CD14-positive monocyte (primary cell): ENCODE measurements at regions not wholly inside any gene's neighbourhood (a gene's known extent, or its start where the extent isn't known, plus 50 kb on each side); places are given as distances from the start of the nearest gene placed in this dataset.

Source experiments
- DNase-seq, 3 donors: peaks; one replicate each; pipeline ENCODE4 v3.0.0-alpha.2; 2011 to 2022
- H2AFZ ChIP-seq: 2 replicates; pipeline ENCODE4 v1.6.0; 2012; ENCODE audit warnings: mild to moderate bottlenecking, low read depth, low read length, inconsistent platforms; ENCODE audit not compliant: insufficient read depth, poor library complexity, severe bottlenecking
- H3K27ac ChIP-seq, 2 donors: 1 replicate in 1 of 2; 2 replicates in 1 of 2; pipeline ENCODE4 v1.5.1; 2012 to 2013; ENCODE audit warnings: low read length in 2 of 2, control low read depth in 1 of 2, inconsistent platforms in 1 of 2, low read depth in 1 of 2, mild to moderate bottlenecking in 1 of 2
- H3K27me3 ChIP-seq, 2 donors: one replicate each; pipeline versions ENCODE4 v1.6.0 to v1.6.1; 2011 to 2013; ENCODE audit warnings: low read length in 2 of 2; ENCODE audit not compliant: control insufficient read depth in 2 of 2, insufficient read depth in 2 of 2
- H3K36me3 ChIP-seq, 2 donors: replicated peaks in 1 of 2; 1 replicate in 1 of 2; 2 replicates in 1 of 2; pipeline versions ENCODE4 v1.5.1 to v1.6.1; 2012 to 2013; ENCODE audit warnings: low read length in 2 of 2, control low read depth in 1 of 2, inconsistent platforms in 1 of 2, mild to moderate bottlenecking in 1 of 2; ENCODE audit not compliant: insufficient read depth in 2 of 2, control insufficient read depth in 1 of 2
- H3K4me1 ChIP-seq, 2 donors: 1 replicate in 1 of 2; 2 replicates in 1 of 2; pipeline versions ENCODE4 v1.5.1 to v1.6.1; 2012 to 2013; ENCODE audit warnings: low read length in 2 of 2, control low read depth in 1 of 2, inconsistent platforms in 1 of 2, mild to moderate bottlenecking in 1 of 2, moderate library complexity in 1 of 2; ENCODE audit not compliant: insufficient read depth in 2 of 2, control insufficient read depth in 1 of 2
- H3K4me2 ChIP-seq: replicated peaks from 2 replicates; pipeline ENCODE3; 2012; ENCODE audit warnings: low read length, moderate library complexity, mild to moderate bottlenecking; ENCODE audit not compliant: poor library complexity, severe bottlenecking; ENCODE audit errors: extremely low read depth
- H3K4me3 ChIP-seq, 3 experiments: fragments of 200-600 bp in 1 of 3; sonication (generic) in 1 of 3; replicated peaks in 1 of 3; 1 replicate in 2 of 3; 2 replicates in 1 of 3; pipeline ENCODE4 v1.5.1; 2011 to 2013; ENCODE audit warnings: low read length in 3 of 3, mild to moderate bottlenecking in 3 of 3, control low read depth in 2 of 3, low read depth in 2 of 3, inconsistent platforms in 1 of 3, moderate library complexity in 1 of 3
- H3K79me2 ChIP-seq: 2 replicates; pipeline ENCODE4 v1.6.0; 2012; ENCODE audit warnings: mild to moderate bottlenecking, control low read depth, inconsistent platforms, low read length, moderate library complexity; ENCODE audit not compliant: insufficient read depth
- H3K9ac ChIP-seq: 2 replicates; pipeline ENCODE4 v1.6.0; 2017; ENCODE audit warnings: low read length, mild to moderate bottlenecking; ENCODE audit not compliant: insufficient read depth, poor library complexity, severe bottlenecking
- H3K9me3 ChIP-seq, 2 donors: replicated peaks in 1 of 2; 1 replicate in 1 of 2; 2 replicates in 1 of 2; pipeline versions ENCODE4 v1.5.1 to v1.6.1; 2012 to 2013; ENCODE audit warnings: low read length in 2 of 2, control low read depth in 1 of 2; ENCODE audit not compliant: control insufficient read depth in 1 of 2, insufficient read depth in 1 of 2
- H4K20me1 ChIP-seq: 2 replicates; pipeline ENCODE4 v1.6.0; 2012; ENCODE audit warnings: mild to moderate bottlenecking, low read length, control low read depth, moderate library complexity; ENCODE audit not compliant: insufficient read depth
- H3K27ac Mint-ChIP-seq, 7 donors: one replicate each; pipeline ENCODE4 v1.8.0; 2020; ENCODE audit warnings: mild to moderate bottlenecking in 7 of 7, mixed read lengths in 7 of 7, moderate library complexity in 6 of 7, inconsistent platforms in 2 of 7
- H3K27me3 Mint-ChIP-seq, 3 donors: one replicate each; pipeline ENCODE4 v1.8.0; 2021 to 2022; ENCODE audit warnings: low read depth in 3 of 3, mild to moderate bottlenecking in 3 of 3, mixed read lengths in 3 of 3, moderate library complexity in 3 of 3, inconsistent platforms in 1 of 3
- H3K36me3 Mint-ChIP-seq, 2 donors: one replicate each; pipeline ENCODE4 v1.8.0; 2020; ENCODE audit warnings: mixed read lengths in 2 of 2, inconsistent platforms in 1 of 2, mild to moderate bottlenecking in 1 of 2
- H3K4me1 Mint-ChIP-seq: one replicate; pipeline ENCODE4 v1.8.0; 2020; ENCODE audit warnings: mild to moderate bottlenecking, mixed read lengths
- H3K4me3 Mint-ChIP-seq, 2 donors: one replicate each; pipeline ENCODE4 v1.8.0; 2020; ENCODE audit warnings: mild to moderate bottlenecking in 2 of 2, mixed read lengths in 2 of 2, moderate library complexity in 1 of 2
- H3K9me3 Mint-ChIP-seq, 7 donors: one replicate each; pipeline ENCODE4 v1.8.0; 2020 to 2022; ENCODE audit warnings: mixed read lengths in 7 of 7, mild to moderate bottlenecking in 6 of 7, moderate library complexity in 6 of 7, inconsistent platforms in 2 of 7
- WGBS: methylation state at CpG from one replicate; pipeline ENCODE4 v1.1.5; 2013; ENCODE audit warnings: missing lambda C conversion rate; ENCODE audit not compliant: insufficient coverage; 5-methylcytosine and 5-hydroxymethylcytosine counted together
- intact Hi-C, 2 donors: fragments of 100-400 bp; cut with micrococcal nuclease; formaldehyde crosslinking; loops; one replicate each; pipeline versions ENCODE4 v1.15.0 to v1.15.1; 2023
- TF ChIP-seq, protein P1 (sequence below): fragments of 200-600 bp; IDR thresholded peaks from one replicate; pipeline ENCODE4 v1.8.0; 2022; ENCODE audit warnings: antibody characterized with exemption, mild to moderate bottlenecking

DNA sequence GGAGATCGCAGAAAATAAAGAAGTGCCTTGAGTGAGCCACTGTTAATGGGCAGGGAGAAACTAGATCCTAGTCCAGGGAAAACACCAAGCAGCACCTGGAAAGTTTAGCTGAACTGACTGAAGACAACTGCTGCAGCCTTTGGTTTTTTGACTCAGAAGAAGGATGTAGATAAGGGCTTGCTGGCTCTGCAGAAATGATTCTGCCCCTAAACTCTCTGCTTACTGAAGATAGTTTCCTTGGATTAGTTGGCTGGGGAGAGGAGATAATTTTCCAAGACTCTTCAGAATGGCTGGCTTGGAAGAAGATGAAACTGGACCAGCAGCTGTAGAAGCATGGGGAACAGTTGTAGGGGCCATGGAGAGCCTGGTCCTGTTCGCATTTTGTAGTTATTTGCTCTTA lies 471.8 kb downstream of the KDM4C start:
- peaks cover 0 to 4% (median 0%) of the 10 kb centered on the region in 7 donors for H3K9me3 Mint-ChIP-seq
- Histone ChIP-seq H3K79me2 (no peaks in the 10 kb centered on the region), H3K9ac (no peak overlapping the region), H4K20me1 (no peaks in the 10 kb centered on the region), H3K27ac (no peak overlapping the region), H3K36me3 (no peaks in the 10 kb centered on the region), H3K4me1 (no peaks in the 10 kb centered on the region), H3K27me3 (peaks cover 5 to 18% of the 10 kb centered on the region in 2 donors), H2AFZ (no peak overlapping the region), H3K4me3 (no peak overlapping the region), H3K4me2 (no peak overlapping the region), H3K9me3 (no peaks in the 10 kb centered on the region)
- H3K4me3 Mint-ChIP-seq: no peak overlapping the region
- peaks cover 8 to 18% (median 16%) of the 10 kb centered on the region in 3 donors for H3K27me3 Mint-ChIP-seq
- no peak overlapping the region for H3K27ac Mint-ChIP-seq
- H3K36me3 Mint-ChIP-seq: no peaks in the 10 kb centered on the region
- no peaks in the 10 kb centered on the region for H3K4me1 Mint-ChIP-seq
- WGBS: 88% methylated on average over 1 of the region's 2 CpGs
- DNase-seq: no peak
- intact Hi-C loops: no loop called here
- TF ChIP-seq, protein P1, sequence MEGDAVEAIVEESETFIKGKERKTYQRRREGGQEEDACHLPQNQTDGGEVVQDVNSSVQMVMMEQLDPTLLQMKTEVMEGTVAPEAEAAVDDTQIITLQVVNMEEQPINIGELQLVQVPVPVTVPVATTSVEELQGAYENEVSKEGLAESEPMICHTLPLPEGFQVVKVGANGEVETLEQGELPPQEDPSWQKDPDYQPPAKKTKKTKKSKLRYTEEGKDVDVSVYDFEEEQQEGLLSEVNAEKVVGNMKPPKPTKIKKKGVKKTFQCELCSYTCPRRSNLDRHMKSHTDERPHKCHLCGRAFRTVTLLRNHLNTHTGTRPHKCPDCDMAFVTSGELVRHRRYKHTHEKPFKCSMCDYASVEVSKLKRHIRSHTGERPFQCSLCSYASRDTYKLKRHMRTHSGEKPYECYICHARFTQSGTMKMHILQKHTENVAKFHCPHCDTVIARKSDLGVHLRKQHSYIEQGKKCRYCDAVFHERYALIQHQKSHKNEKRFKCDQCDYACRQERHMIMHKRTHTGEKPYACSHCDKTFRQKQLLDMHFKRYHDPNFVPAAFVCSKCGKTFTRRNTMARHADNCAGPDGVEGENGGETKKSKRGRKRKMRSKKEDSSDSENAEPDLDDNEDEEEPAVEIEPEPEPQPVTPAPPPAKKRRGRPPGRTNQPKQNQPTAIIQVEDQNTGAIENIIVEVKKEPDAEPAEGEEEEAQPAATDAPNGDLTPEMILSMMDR: no peak

GRCh38 chr9:7228726-7229125 lies 471.0 kb downstream of the KDM4C start:
- H2AFZ ChIP-seq: no peak overlapping the region
- no peak overlapping the region for H3K4me3 ChIP-seq
- no peaks in the 10 kb centered on the region for H3K9me3 ChIP-seq
- Mint-ChIP-seq H3K36me3 (no peaks in the 10 kb centered on the region), H3K27ac (no peak overlapping the region), H3K9me3 (peaks cover 0 to 2% (median 0%) of the 10 kb centered on the region in 7 donors), H3K4me3 (no peak overlapping the region), H3K27me3 (peaks cover 8 to 20% (median 20%) of the 10 kb centered on the region in 3 donors), H3K4me1 (no peaks in the 10 kb centered on the region)
- no peaks in the 10 kb centered on the region for H4K20me1 ChIP-seq
- no peak overlapping the region for H3K4me2 ChIP-seq
- intact Hi-C loops: no loop called here
- no CpG with 5 or more reads among the region's 4 CpGs for WGBS
- no peak for DNase-seq
- H3K36me3 ChIP-seq: no peaks in the 10 kb centered on the region
- TF ChIP-seq, protein P1: no peak
- H3K27me3 ChIP-seq: peaks cover 11 to 18% of the 10 kb centered on the region in 2 donors
- H3K79me2 ChIP-seq: no peaks in the 10 kb centered on the region
- H3K27ac ChIP-seq: no peak overlapping the region
- no peaks in the 10 kb centered on the region for H3K4me1 ChIP-seq
- no peak overlapping the region for H3K9ac ChIP-seq
